DND-41 (cell line): ENCODE measurements at regions not wholly inside any gene's neighbourhood (a gene's known extent, or its start where the extent isn't known, plus 50 kb on each side); places are given as distances from the start of the nearest gene placed in this dataset.

Experiments
- ATAC-seq: fragments of 200-7000 bp; cut with Tn5 transposase; 3 replicates; pipeline ENCODE4 v1.9.1; 2021; ENCODE audit warnings: low read depth; ENCODE audit not compliant: insufficient read depth
- DNase-seq: peaks from one replicate; pipeline ENCODE4 v3.0.0-alpha.2; 2020
- H2AFZ ChIP-seq: 2 replicates; pipeline ENCODE4 v1.6.0; 2012; ENCODE audit warnings: low read depth, low read length
- H3K27ac ChIP-seq: 2 replicates; pipeline ENCODE4 v1.5.1; 2012; ENCODE audit warnings: low read length, inconsistent platforms
- H3K27me3 ChIP-seq: fragments of 200-600 bp; sonication (generic); 2 replicates; pipeline ENCODE4 v1.6.0; 2012; ENCODE audit warnings: low read length, mild to moderate bottlenecking, inconsistent platforms; ENCODE audit not compliant: insufficient read depth, poor library complexity
- H3K36me3 ChIP-seq: 2 replicates; pipeline ENCODE4 v1.5.1; 2012; ENCODE audit warnings: low read length, inconsistent platforms; ENCODE audit not compliant: insufficient read depth
- H3K4me1 ChIP-seq: 2 replicates; pipeline ENCODE4 v1.5.1; 2012; ENCODE audit warnings: mild to moderate bottlenecking, low read length; ENCODE audit not compliant: insufficient read depth
- H3K4me2 ChIP-seq: 2 replicates; pipeline ENCODE4 v1.6.0; 2012; ENCODE audit warnings: mild to moderate bottlenecking, moderate library complexity, low read length, inconsistent platforms; ENCODE audit not compliant: insufficient read depth
- H3K4me3 ChIP-seq, 2 experiments: fragments of 200-600 bp in 1 of 2; shearing (Covaris generic) in 1 of 2; 2 replicates each; pipeline ENCODE4 v1.5.1; 2012 to 2016; ENCODE audit warnings: inconsistent platforms in 2 of 2, low read length in 2 of 2, mild to moderate bottlenecking in 2 of 2, low read depth in 1 of 2, moderate library complexity in 1 of 2
- H3K79me2 ChIP-seq: 2 replicates; pipeline ENCODE4 v1.6.0; 2012; ENCODE audit warnings: low read length, inconsistent platforms; ENCODE audit not compliant: insufficient read depth
- H3K9ac ChIP-seq: 2 replicates; pipeline ENCODE4 v1.6.0; 2012; ENCODE audit warnings: low read depth, mild to moderate bottlenecking, inconsistent platforms, low read length, moderate library complexity
- H3K9me3 ChIP-seq: 2 replicates; pipeline ENCODE4 v1.5.1; 2012; ENCODE audit warnings: low read length, moderate library complexity, mild to moderate bottlenecking, inconsistent platforms; ENCODE audit not compliant: insufficient read depth, severe bottlenecking
- H4K20me1 ChIP-seq: 2 replicates; pipeline ENCODE4 v1.6.0; 2012; ENCODE audit warnings: low read length; ENCODE audit not compliant: insufficient read depth
- EZH2 ChIP-seq: IDR thresholded peaks from 3 replicates; pipeline ENCODE4 v1.6.1; 2012; ENCODE audit warnings: borderline replicate concordance, low read depth, mild to moderate bottlenecking, moderate library complexity, low read length, inconsistent platforms; ENCODE audit not compliant: severe bottlenecking
- TF ChIP-seq, protein P1 (sequence below): IDR thresholded peaks from 2 replicates; pipeline ENCODE4 v1.5.1; 2012; ENCODE audit warnings: borderline replicate concordance, low read length, moderate library complexity, mild to moderate bottlenecking; ENCODE audit not compliant: poor library complexity, severe bottlenecking; ENCODE audit errors: extremely low read depth

GRCh38 chrX:51834076-51834475 lies 59.3 kb upstream of the MAGED1 start:
- no peak overlapping the region for H3K4me3 ChIP-seq
- no peaks in the 10 kb centered on the region for H3K27me3 ChIP-seq
- H3K4me1 ChIP-seq: no peaks in the 10 kb centered on the region
- no peaks in the 10 kb centered on the region for H3K79me2 ChIP-seq
- H3K9me3 ChIP-seq: no peaks in the 10 kb centered on the region
- H3K36me3 ChIP-seq: no peaks in the 10 kb centered on the region
- H3K27ac ChIP-seq: no peak overlapping the region
- H3K9ac ChIP-seq: no peak overlapping the region
- H2AFZ ChIP-seq: no peak overlapping the region
- H3K4me2 ChIP-seq: no peak overlapping the region
- no peak for DNase-seq
- ATAC-seq: no peak
- TF ChIP-seq, protein P1, sequence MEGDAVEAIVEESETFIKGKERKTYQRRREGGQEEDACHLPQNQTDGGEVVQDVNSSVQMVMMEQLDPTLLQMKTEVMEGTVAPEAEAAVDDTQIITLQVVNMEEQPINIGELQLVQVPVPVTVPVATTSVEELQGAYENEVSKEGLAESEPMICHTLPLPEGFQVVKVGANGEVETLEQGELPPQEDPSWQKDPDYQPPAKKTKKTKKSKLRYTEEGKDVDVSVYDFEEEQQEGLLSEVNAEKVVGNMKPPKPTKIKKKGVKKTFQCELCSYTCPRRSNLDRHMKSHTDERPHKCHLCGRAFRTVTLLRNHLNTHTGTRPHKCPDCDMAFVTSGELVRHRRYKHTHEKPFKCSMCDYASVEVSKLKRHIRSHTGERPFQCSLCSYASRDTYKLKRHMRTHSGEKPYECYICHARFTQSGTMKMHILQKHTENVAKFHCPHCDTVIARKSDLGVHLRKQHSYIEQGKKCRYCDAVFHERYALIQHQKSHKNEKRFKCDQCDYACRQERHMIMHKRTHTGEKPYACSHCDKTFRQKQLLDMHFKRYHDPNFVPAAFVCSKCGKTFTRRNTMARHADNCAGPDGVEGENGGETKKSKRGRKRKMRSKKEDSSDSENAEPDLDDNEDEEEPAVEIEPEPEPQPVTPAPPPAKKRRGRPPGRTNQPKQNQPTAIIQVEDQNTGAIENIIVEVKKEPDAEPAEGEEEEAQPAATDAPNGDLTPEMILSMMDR: no peak
- no peak for TF ChIP-seq EZH2
- H4K20me1 ChIP-seq: no peaks in the 10 kb centered on the region

DNA sequence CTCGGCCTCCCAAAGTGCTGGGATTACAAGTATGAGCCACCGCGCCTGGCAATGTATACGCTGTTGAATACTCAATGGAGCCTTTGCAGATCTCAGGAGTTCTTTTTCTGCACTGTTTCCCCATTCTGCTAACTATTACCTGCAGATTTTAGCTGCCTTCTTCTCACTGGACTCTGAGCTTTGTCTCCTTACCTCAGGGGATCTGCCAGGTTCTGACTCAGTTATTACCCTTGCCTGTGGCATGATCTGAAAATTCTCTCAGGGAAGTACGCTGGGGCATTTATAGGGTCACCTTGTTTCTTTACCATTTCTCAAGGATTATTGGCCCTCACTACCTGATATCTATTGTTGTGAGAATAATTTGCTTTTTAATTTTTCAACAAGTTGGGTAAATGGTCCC lies 56.6 kb upstream of the MAGED1 start:
- ATAC-seq: no peak
- no peak overlapping the region for H3K27ac ChIP-seq
- H3K4me1 ChIP-seq: no peaks in the 10 kb centered on the region
- no peaks in the 10 kb centered on the region for H4K20me1 ChIP-seq
- no peaks in the 10 kb centered on the region for H3K79me2 ChIP-seq
- TF ChIP-seq, protein P1: no peak
- no peak for TF ChIP-seq EZH2
- H2AFZ ChIP-seq: no peak overlapping the region
- no peak for DNase-seq
- H3K36me3 ChIP-seq: no peaks in the 10 kb centered on the region
- no peak overlapping the region for H3K4me2 ChIP-seq
- no peaks in the 10 kb centered on the region for H3K9me3 ChIP-seq
- H3K4me3 ChIP-seq: no peak overlapping the region
- H3K9ac ChIP-seq: no peak overlapping the region
- H3K27me3 ChIP-seq: no peaks in the 10 kb centered on the region

DNA sequence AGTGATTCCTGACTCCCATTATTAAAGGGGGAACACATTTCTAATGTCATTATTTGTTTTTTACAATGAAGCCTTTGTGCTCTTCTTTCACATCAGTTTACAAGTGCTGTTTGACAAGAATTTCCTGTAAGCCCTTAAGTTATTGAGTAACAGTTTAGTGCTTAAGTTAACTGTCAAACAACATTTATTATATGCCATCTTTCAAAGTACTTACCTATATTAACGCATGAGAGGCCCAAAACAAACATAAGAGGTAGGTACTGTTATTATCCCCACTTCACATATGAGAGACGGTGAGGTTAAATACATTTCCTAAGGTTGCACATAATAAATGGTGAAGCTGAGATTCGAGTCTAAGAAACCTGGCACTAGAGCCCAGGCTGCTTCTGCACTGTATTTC lies 56.0 kb upstream of the MAGED1 start:
- no peak overlapping the region for H3K9ac ChIP-seq
- no peaks in the 10 kb centered on the region for H3K27me3 ChIP-seq
- no peak for ATAC-seq
- H3K9me3 ChIP-seq: no peaks in the 10 kb centered on the region
- H4K20me1 ChIP-seq: no peaks in the 10 kb centered on the region
- H3K4me1 ChIP-seq: no peaks in the 10 kb centered on the region
- no peak overlapping the region for H3K4me2 ChIP-seq
- no peaks in the 10 kb centered on the region for H3K36me3 ChIP-seq
- H2AFZ ChIP-seq: no peak overlapping the region
- no peak overlapping the region for H3K4me3 ChIP-seq
- no peaks in the 10 kb centered on the region for H3K79me2 ChIP-seq
- TF ChIP-seq, protein P1: no peak
- TF ChIP-seq EZH2: no peak
- no peak for DNase-seq
- H3K27ac ChIP-seq: no peak overlapping the region

DNA sequence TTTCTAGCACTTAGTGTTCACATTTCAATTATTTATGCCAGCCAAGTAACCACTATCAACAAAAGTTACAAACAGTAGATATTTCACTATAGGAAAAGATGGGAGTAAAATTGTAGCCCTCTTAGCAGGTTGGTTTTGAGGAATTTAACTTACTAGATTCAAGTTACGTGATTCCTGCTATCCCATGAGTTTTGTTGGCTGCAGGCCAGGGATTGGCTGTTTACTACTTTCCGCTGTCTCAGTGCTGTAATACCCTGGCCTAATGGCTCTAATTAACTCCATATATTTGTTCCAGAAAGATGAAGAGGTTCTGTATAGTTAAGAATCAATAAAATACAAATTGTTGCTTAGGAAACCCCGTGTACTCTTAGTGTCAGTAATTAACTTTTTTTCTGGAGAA lies 55.5 kb upstream of the MAGED1 start:
- no peak overlapping the region for H3K27ac ChIP-seq
- H3K4me1 ChIP-seq: no peaks in the 10 kb centered on the region
- no peaks in the 10 kb centered on the region for H3K9me3 ChIP-seq
- H3K27me3 ChIP-seq: no peaks in the 10 kb centered on the region
- no peak for DNase-seq
- TF ChIP-seq EZH2: no peak
- TF ChIP-seq, protein P1: no peak
- no peaks in the 10 kb centered on the region for H3K79me2 ChIP-seq
- H3K36me3 ChIP-seq: no peaks in the 10 kb centered on the region
- no peak overlapping the region for H3K9ac ChIP-seq
- no peak for ATAC-seq
- no peak overlapping the region for H3K4me2 ChIP-seq
- no peaks in the 10 kb centered on the region for H4K20me1 ChIP-seq
- H2AFZ ChIP-seq: no peak overlapping the region
- no peak overlapping the region for H3K4me3 ChIP-seq
